ENCODE measurements at regions not wholly inside any gene's neighbourhood (a gene's known extent, or its start where the extent isn't known, plus 50 kb on each side); places are given as distances from the start of the nearest gene placed in this dataset.

GRCh38 chr7:10210000-10210399, 763.7 kb upstream of the PHF14 start:
- no peak for TF ChIP-seq CTCF (IDR thresholded peaks at IDR 0.05; ENCODE audit: insufficient read depth, low read depth, low read length)
- DNase-seq (ENCODE audit: low read depth), result no peak
- H3K4me3 ChIP-seq (ENCODE audit: low read depth, low read length), result no peak overlapping the region

- DNase-seq (ENCODE audit: low read depth), result no peak
- no peak for TF ChIP-seq CTCF (IDR thresholded peaks at IDR 0.05; ENCODE audit: insufficient read depth, low read depth, low read length)
Measured at GRCh38 chr7:10211016-10211415, 762.7 kb upstream of the PHF14 start.

GRCh38 chr7:10211861-10212260, 761.8 kb upstream of the PHF14 start:
- no peak for TF ChIP-seq CTCF (IDR thresholded peaks at IDR 0.05; ENCODE audit: insufficient read depth, low read depth, low read length)
- DNase-seq (ENCODE audit: low read depth), result no peak
- no peak overlapping the region for H3K4me3 ChIP-seq (ENCODE audit: low read depth, low read length)

More at GRCh38 chr7:10211016-10211415, 762.7 kb upstream of the PHF14 start:
- H3K4me3 ChIP-seq (ENCODE audit: low read depth, low read length), result no peak overlapping the region

GRCh38 chr7:10212649-10213048, 761.0 kb upstream of the PHF14 start:
- no peak for DNase-seq (ENCODE audit: low read depth)
- no peak for TF ChIP-seq CTCF (IDR thresholded peaks at IDR 0.05; ENCODE audit: insufficient read depth, low read depth, low read length)
- no peak overlapping the region for H3K4me3 ChIP-seq (ENCODE audit: low read depth, low read length)

- no peak for DNase-seq (ENCODE audit: low read depth)
- no peak for TF ChIP-seq CTCF (IDR thresholded peaks at IDR 0.05; ENCODE audit: insufficient read depth, low read depth, low read length)
- H3K4me3 ChIP-seq (ENCODE audit: low read depth, low read length), result no peak overlapping the region
Measured at GRCh38 chr7:10216462-10216861, 757.2 kb upstream of the PHF14 start.

GRCh38 chr7:10221084-10221483, 752.6 kb upstream of the PHF14 start:
- no peak for TF ChIP-seq CTCF (IDR thresholded peaks at IDR 0.05; ENCODE audit: insufficient read depth, low read depth, low read length)
- H3K4me3 ChIP-seq (ENCODE audit: low read depth, low read length), result no peak overlapping the region
- no peak for DNase-seq (ENCODE audit: low read depth)

GRCh38 chr7:10222976-10223375, 750.7 kb upstream of the PHF14 start:
- no peak for DNase-seq (ENCODE audit: low read depth)
- no peak for TF ChIP-seq CTCF (IDR thresholded peaks at IDR 0.05; ENCODE audit: insufficient read depth, low read depth, low read length)
- H3K4me3 ChIP-seq (ENCODE audit: low read depth, low read length), result no peak overlapping the region
